GM18502 (cell line): ENCODE measurements at regions not wholly inside any gene's neighbourhood (a gene's known extent, or its start where the extent isn't known, plus 50 kb on each side); places are given as distances from the start of the nearest gene placed in this dataset.
"Not testable (repeated sequence)": the region's sequence is repeated elsewhere in the genome, so short reads cannot be mapped to it uniquely, and the experiment has no call there.

Source experiments
- ATAC-seq: cut with Tn5 transposase; IDR thresholded peaks from one replicate; pipeline ENCODE4 v1.9.1; 2021; ENCODE audit warnings: mild to moderate bottlenecking; ENCODE audit not compliant: unreplicated experiment, poor library complexity

GRCh38 chr12:65670775-65671174 lies 153.5 kb upstream of the HMGA2 start:
- ATAC-seq: no peak

GRCh38 chr12:65672441-65672840 lies 151.8 kb upstream of the HMGA2 start:
- ATAC-seq: no peak

GRCh38 chr12:65673156-65673690 lies 151.1 kb upstream of the HMGA2 start:
- ATAC-seq: no peak

GRCh38 chr12:65673732-65674131 lies 150.6 kb upstream of the HMGA2 start:
- no peak for ATAC-seq

GRCh38 chr12:65675141-65675621 lies 149.1 kb upstream of the HMGA2 start:
- no peak for ATAC-seq

- not testable (repeated sequence) for ATAC-seq
These were observed 146.1 kb upstream of the HMGA2 start for GRCh38 chr12:65678172-65678571.

GRCh38 chr12:65681226-65681625 lies 143.1 kb upstream of the HMGA2 start:
- no peak for ATAC-seq

- no peak for ATAC-seq
These were observed 142.2 kb upstream of the HMGA2 start for GRCh38 chr12:65682112-65682511.

GRCh38 chr12:65684906-65685305 lies 139.4 kb upstream of the HMGA2 start:
- ATAC-seq: no peak

- ATAC-seq: no peak
These were observed 138.8 kb upstream of the HMGA2 start for GRCh38 chr12:65685514-65685913.

GRCh38 chr12:65689508-65689907 lies 134.8 kb upstream of the HMGA2 start:
- no peak for ATAC-seq

- no peak for ATAC-seq
These were observed 133.8 kb upstream of the HMGA2 start for GRCh38 chr12:65690477-65690876.

- no peak for ATAC-seq
These were observed 130.2 kb upstream of the HMGA2 start for GRCh38 chr12:65694130-65694529.

GRCh38 chr12:65695113-65695865 lies 129.0 kb upstream of the HMGA2 start:
- ATAC-seq: no peak

- ATAC-seq: no peak
These were observed 128.1 kb upstream of the HMGA2 start for GRCh38 chr12:65696227-65696626.

- no peak for ATAC-seq
These were observed 125.0 kb upstream of the HMGA2 start for GRCh38 chr12:65699251-65699650.

GRCh38 chr12:65703176-65703575 lies 121.1 kb upstream of the HMGA2 start:
- ATAC-seq: no peak

- ATAC-seq: no peak
These were observed 118.9 kb upstream of the HMGA2 start for GRCh38 chr12:65705380-65705876.

GRCh38 chr12:65707051-65707450 lies 117.2 kb upstream of the HMGA2 start:
- no peak for ATAC-seq

GRCh38 chr12:65712260-65713004 lies 111.9 kb upstream of the HMGA2 start:
- ATAC-seq: no peak

GRCh38 chr12:65715961-65716360 lies 108.3 kb upstream of the HMGA2 start:
- no peak for ATAC-seq
